Left ventricle myocardium inferior (tissue), 1 donor: ENCODE measurements at regions not wholly inside any gene's neighbourhood (a gene's known extent, or its start where the extent isn't known, plus 50 kb on each side); places are given as distances from the start of the nearest gene placed in this dataset.
"Not testable (repeated sequence)": the region's sequence is repeated elsewhere in the genome, so short reads cannot be mapped to it uniquely, and the experiment has no call there.

Experiments used
- DNase-seq: peaks from one replicate; pipeline ENCODE4 v3.0.0-alpha.2; 2020
- H3K27ac ChIP-seq: fragments of 200-600 bp; replicated peaks from 2 replicates; pipeline ENCODE4 v1.8.0; 2021
- H3K27me3 ChIP-seq: fragments of 200-600 bp; 2 replicates; pipeline ENCODE4 v1.8.0; 2021; ENCODE audit warnings: low read depth
- H3K36me3 ChIP-seq: fragments of 200-600 bp; 2 replicates; pipeline ENCODE4 v1.8.0; 2021
- H3K4me1 ChIP-seq: fragments of 200-600 bp; 2 replicates; pipeline ENCODE4 v1.8.0; 2021
- H3K4me3 ChIP-seq: fragments of 200-600 bp; 2 replicates; pipeline ENCODE4 v1.8.0; 2021; ENCODE audit warnings: mild to moderate bottlenecking, moderate library complexity
- H3K9me3 ChIP-seq: fragments of 200-600 bp; replicated peaks from 2 replicates; pipeline ENCODE4 v1.8.0; 2021
- intact Hi-C: fragments of 100-400 bp; cut with micrococcal nuclease; formaldehyde crosslinking; loops from one replicate; pipeline ENCODE4 v1.11.0; 2022
- TF ChIP-seq, protein P1 (sequence below): fragments of 200-600 bp; IDR thresholded peaks from 2 replicates; pipeline ENCODE4 v1.8.0; 2021; ENCODE audit warnings: antibody characterized with exemption, mild to moderate bottlenecking, borderline replicate concordance
- donor health status: DM: no; HTN: yes; CAD: no; lungs with severe emphysema.

- TF ChIP-seq, protein P1, sequence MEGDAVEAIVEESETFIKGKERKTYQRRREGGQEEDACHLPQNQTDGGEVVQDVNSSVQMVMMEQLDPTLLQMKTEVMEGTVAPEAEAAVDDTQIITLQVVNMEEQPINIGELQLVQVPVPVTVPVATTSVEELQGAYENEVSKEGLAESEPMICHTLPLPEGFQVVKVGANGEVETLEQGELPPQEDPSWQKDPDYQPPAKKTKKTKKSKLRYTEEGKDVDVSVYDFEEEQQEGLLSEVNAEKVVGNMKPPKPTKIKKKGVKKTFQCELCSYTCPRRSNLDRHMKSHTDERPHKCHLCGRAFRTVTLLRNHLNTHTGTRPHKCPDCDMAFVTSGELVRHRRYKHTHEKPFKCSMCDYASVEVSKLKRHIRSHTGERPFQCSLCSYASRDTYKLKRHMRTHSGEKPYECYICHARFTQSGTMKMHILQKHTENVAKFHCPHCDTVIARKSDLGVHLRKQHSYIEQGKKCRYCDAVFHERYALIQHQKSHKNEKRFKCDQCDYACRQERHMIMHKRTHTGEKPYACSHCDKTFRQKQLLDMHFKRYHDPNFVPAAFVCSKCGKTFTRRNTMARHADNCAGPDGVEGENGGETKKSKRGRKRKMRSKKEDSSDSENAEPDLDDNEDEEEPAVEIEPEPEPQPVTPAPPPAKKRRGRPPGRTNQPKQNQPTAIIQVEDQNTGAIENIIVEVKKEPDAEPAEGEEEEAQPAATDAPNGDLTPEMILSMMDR = no peak
- DNase-seq = no peak
- intact Hi-C loops = loop anchor here (10.0 kb wide), 1 partner anchor 203 kb away; no protein-coding TSS in a partner anchor
Observed at GRCh38 chr1:60841116-60842046, 241.0 kb upstream of the NFIA start.

GRCh38 chr1:60840476-60840875 lies 241.9 kb upstream of the NFIA start:
- H3K27me3 ChIP-seq, H3K27ac ChIP-seq, H3K4me3 ChIP-seq, H3K4me1 ChIP-seq, DNase-seq, H3K36me3 ChIP-seq: not testable (repeated sequence)
- intact Hi-C loops = loop anchor here (10.0 kb wide), 1 partner anchor 204 kb away; no protein-coding TSS in a partner anchor
- peaks cover 13% of the 10 kb centered on the region for H3K9me3 ChIP-seq

More at GRCh38 chr1:60841116-60842046, 241.0 kb upstream of the NFIA start:
- Histone ChIP-seq H3K9me3 (peaks cover 18% of the 10 kb centered on the region), H3K27me3 (no peaks in the 10 kb centered on the region), H3K4me3 (no peak overlapping the region), H3K27ac (no peak overlapping the region), H3K4me1 (no peaks in the 10 kb centered on the region), H3K36me3 (no peaks in the 10 kb centered on the region)

DNA sequence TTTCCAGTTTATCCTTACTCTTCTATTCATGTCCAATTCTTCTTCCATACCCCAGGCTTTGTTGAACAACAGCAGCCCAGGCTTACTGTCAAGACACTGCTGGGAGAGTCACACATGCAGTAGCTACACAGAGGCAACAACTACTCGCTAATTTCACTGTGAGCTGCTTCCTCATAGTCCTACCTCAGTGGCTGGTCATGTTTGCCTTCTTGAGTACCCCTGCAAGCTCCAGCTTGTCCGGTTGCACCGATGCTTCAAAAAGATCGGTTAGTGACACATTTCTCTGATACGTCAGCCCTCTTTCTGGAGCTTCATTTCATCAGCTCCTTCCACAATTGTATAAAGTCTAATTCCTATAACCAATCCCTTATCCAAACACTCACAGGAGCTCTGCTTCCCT lies 246.7 kb upstream of the NFIA start:
- TF ChIP-seq, protein P1 = no peak
- intact Hi-C loops = no loop called here
- H3K36me3 ChIP-seq = no peaks in the 10 kb centered on the region

GRCh38 chr1:60833173-60833572 lies 249.2 kb upstream of the NFIA start:
- Histone ChIP-seq H3K27ac (peak overlapping the region; percentile 32), H3K9me3 (peaks cover 5% of the 10 kb centered on the region), H3K4me3 (no peak overlapping the region), H3K36me3 (no peaks in the 10 kb centered on the region), H3K27me3 (peaks cover 7% of the 10 kb centered on the region), H3K4me1 (no peaks in the 10 kb centered on the region)
- DNase-seq = no peak
- intact Hi-C loops = no loop called here
- TF ChIP-seq, protein P1 = no peak

More for the DNA sequence above, 246.7 kb upstream of the NFIA start:
- Histone ChIP-seq H3K4me1 (no peaks in the 10 kb centered on the region), H3K4me3 (no peak overlapping the region), H3K9me3 (peaks cover 5% of the 10 kb centered on the region), H3K27ac (no peak overlapping the region), H3K27me3 (no peaks in the 10 kb centered on the region)
- DNase-seq = no peak

GRCh38 chr1:60832367-60832766 lies 250.0 kb upstream of the NFIA start:
- Histone ChIP-seq H3K36me3 (no peaks in the 10 kb centered on the region), H3K27me3 (peaks cover 7% of the 10 kb centered on the region), H3K9me3 (peaks cover 5% of the 10 kb centered on the region), H3K27ac (peak overlapping the region; percentile 32), H3K4me3 (no peak overlapping the region), H3K4me1 (no peaks in the 10 kb centered on the region)
- TF ChIP-seq, protein P1 = no peak
- intact Hi-C loops = no loop called here
- DNase-seq = no peak

DNA sequence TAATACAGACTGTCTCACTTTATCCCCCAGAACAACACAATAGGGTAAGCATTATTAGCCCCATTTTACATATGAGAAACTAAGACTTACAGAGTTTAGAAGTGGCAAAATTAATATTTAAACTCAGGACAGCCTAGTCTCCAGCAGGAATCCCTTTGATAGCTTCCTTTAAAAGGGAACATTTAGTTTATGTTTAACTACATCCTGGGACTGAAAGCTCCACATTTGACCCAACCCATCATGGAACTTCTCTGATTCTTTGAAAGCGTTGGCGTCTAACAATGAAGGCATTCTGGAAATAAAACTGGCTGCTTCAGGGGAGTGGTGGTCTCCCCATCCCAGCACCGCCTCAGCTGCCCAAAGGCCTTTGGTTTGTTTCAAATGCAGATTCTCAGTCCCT lies 250.6 kb upstream of the NFIA start:
- intact Hi-C loops = no loop called here

More for the DNA sequence above, 250.6 kb upstream of the NFIA start:
- Histone ChIP-seq H3K27ac (no peak overlapping the region), H3K9me3 (peaks cover 6% of the 10 kb centered on the region), H3K4me1 (no peaks in the 10 kb centered on the region), H3K4me3 (no peak overlapping the region), H3K36me3 (no peaks in the 10 kb centered on the region), H3K27me3 (peaks cover 7% of the 10 kb centered on the region)
- DNase-seq = no peak
- TF ChIP-seq, protein P1 = no peak
